Activated T-cell treated with anti-CD3 and anti-CD28 coated beads, Interleukin-2, amount 50 U/mL, for 72 hours (primary cell): ENCODE measurements at regions not wholly inside any gene's neighbourhood (a gene's known extent, or its start where the extent isn't known, plus 50 kb on each side); places are given as distances from the start of the nearest gene placed in this dataset.

Experiments
- ATAC-seq, 2 donors: fragments of 150-1000 bp; cut with Tn5 transposase; replicated peaks in 1 of 2; 2 replicates each; pipeline ENCODE4 v1.10.0; 2021; ENCODE audit warnings: moderate library complexity in 2 of 2, mild to moderate bottlenecking in 1 of 2
- DNase-seq, 2 donors: peaks; one replicate each; pipeline ENCODE4 v3.0.0; 2021 to 2022; ENCODE audit warnings: mixed read lengths in 1 of 2
- H3K27ac Mint-ChIP-seq: one replicate; pipeline ENCODE4 v1.8.0; 2022; ENCODE audit warnings: mild to moderate bottlenecking, moderate library complexity, mixed read lengths
- H3K27me3 Mint-ChIP-seq: one replicate; pipeline ENCODE4 v1.8.0; 2022; ENCODE audit warnings: low read depth, mixed read lengths
- H3K36me3 Mint-ChIP-seq, 2 donors: one replicate each; pipeline ENCODE4 v1.8.0; 2022; ENCODE audit warnings: mixed read lengths in 2 of 2, mild to moderate bottlenecking in 1 of 2; ENCODE audit not compliant: insufficient read depth in 2 of 2
- H3K4me1 Mint-ChIP-seq: one replicate; pipeline ENCODE4 v1.8.0; 2022; ENCODE audit warnings: low read depth, mixed read lengths
- H3K4me3 Mint-ChIP-seq, 2 donors: one replicate each; pipeline ENCODE4 v1.8.0; 2022; ENCODE audit warnings: mild to moderate bottlenecking in 2 of 2, mixed read lengths in 2 of 2, moderate library complexity in 2 of 2
- H3K9me3 Mint-ChIP-seq, 2 donors: one replicate each; pipeline ENCODE4 v1.8.0; 2022; ENCODE audit warnings: mixed read lengths in 2 of 2

- no peak overlapping the region for H3K27ac Mint-ChIP-seq
- peaks cover 48% of the 10 kb centered on the region for H3K27me3 Mint-ChIP-seq
- DNase-seq: no peak
- ATAC-seq: no peak
- H3K36me3 Mint-ChIP-seq: no peaks in the 10 kb centered on the region
- no peaks in the 10 kb centered on the region for H3K9me3 Mint-ChIP-seq
- peaks cover 13% of the 10 kb centered on the region for H3K4me1 Mint-ChIP-seq
- H3K4me3 Mint-ChIP-seq: no peak overlapping the region
These were observed 444.1 kb downstream of the BCOR start for GRCh38 chrX:39653691-39654090.

- no peak overlapping the region for H3K27ac Mint-ChIP-seq
- no peaks in the 10 kb centered on the region for H3K9me3 Mint-ChIP-seq
- peaks cover 48% of the 10 kb centered on the region for H3K27me3 Mint-ChIP-seq
- no peaks in the 10 kb centered on the region for H3K36me3 Mint-ChIP-seq
- DNase-seq (no peak), ATAC-seq (no peak)
- H3K4me3 Mint-ChIP-seq: no peak overlapping the region
- peaks cover 13% of the 10 kb centered on the region for H3K4me1 Mint-ChIP-seq
These were observed 443.4 kb downstream of the BCOR start for GRCh38 chrX:39654183-39654925.

GRCh38 chrX:39654952-39655351 is 442.8 kb downstream of the BCOR start:
- DNase-seq (no peak), ATAC-seq (no peak)
- Mint-ChIP-seq H3K4me3 (no peak overlapping the region), H3K9me3 (no peaks in the 10 kb centered on the region), H3K27me3 (peaks cover 48% of the 10 kb centered on the region), H3K27ac (no peak overlapping the region), H3K36me3 (no peaks in the 10 kb centered on the region), H3K4me1 (peaks cover 13% of the 10 kb centered on the region)

GRCh38 chrX:39661116-39661907 is 436.4 kb downstream of the BCOR start:
- DNase-seq (no peak), ATAC-seq (no peak)
- Mint-ChIP-seq H3K27me3 (peaks cover 2% of the 10 kb centered on the region), H3K27ac (no peak overlapping the region), H3K4me1 (no peaks in the 10 kb centered on the region), H3K9me3 (no peaks in the 10 kb centered on the region), H3K36me3 (no peaks in the 10 kb centered on the region), H3K4me3 (no peak overlapping the region)

- H3K27me3 Mint-ChIP-seq: peaks cover 16% of the 10 kb centered on the region
- no peaks in the 10 kb centered on the region for H3K36me3 Mint-ChIP-seq
- no peak overlapping the region for H3K27ac Mint-ChIP-seq
- H3K4me1 Mint-ChIP-seq: no peaks in the 10 kb centered on the region
- no peaks in the 10 kb centered on the region for H3K9me3 Mint-ChIP-seq
- ATAC-seq (no peak), DNase-seq (no peak)
- H3K4me3 Mint-ChIP-seq: no peak overlapping the region
These were observed 431.8 kb downstream of the BCOR start for GRCh38 chrX:39665830-39666518.

GRCh38 chrX:39667191-39667590 is 430.6 kb downstream of the BCOR start:
- H3K9me3 Mint-ChIP-seq: no peaks in the 10 kb centered on the region

GRCh38 chrX:39667736-39668482 is 429.8 kb downstream of the BCOR start:
- no peak for ATAC-seq
- peaks cover 0 to 3% of the 10 kb centered on the region in 2 donors for H3K9me3 Mint-ChIP-seq

More at GRCh38 chrX:39667191-39667590, 430.6 kb downstream of the BCOR start:
- Mint-ChIP-seq H3K36me3 (no peaks in the 10 kb centered on the region), H3K27ac (no peak overlapping the region), H3K4me3 (no peak overlapping the region), H3K4me1 (no peaks in the 10 kb centered on the region), H3K27me3 (peaks cover 24% of the 10 kb centered on the region)
- no peak for DNase-seq
- no peak for ATAC-seq

GRCh38 chrX:39669668-39670067 is 428.1 kb downstream of the BCOR start:
- H3K27ac Mint-ChIP-seq: no peak overlapping the region
- H3K36me3 Mint-ChIP-seq: no peaks in the 10 kb centered on the region
- no peak for ATAC-seq
- peaks cover 0 to 3% of the 10 kb centered on the region in 2 donors for H3K9me3 Mint-ChIP-seq
- no peaks in the 10 kb centered on the region for H3K4me1 Mint-ChIP-seq
- H3K4me3 Mint-ChIP-seq: no peak overlapping the region
- no peak for DNase-seq
- peaks cover 39% of the 10 kb centered on the region for H3K27me3 Mint-ChIP-seq

More at GRCh38 chrX:39667736-39668482, 429.8 kb downstream of the BCOR start:
- no peak for DNase-seq
- no peak overlapping the region for H3K27ac Mint-ChIP-seq
- no peaks in the 10 kb centered on the region for H3K4me1 Mint-ChIP-seq
- H3K4me3 Mint-ChIP-seq: no peak overlapping the region
- no peaks in the 10 kb centered on the region for H3K36me3 Mint-ChIP-seq
- H3K27me3 Mint-ChIP-seq: peaks cover 31% of the 10 kb centered on the region

- Mint-ChIP-seq H3K27me3 (peaks cover 39% of the 10 kb centered on the region), H3K4me1 (no peaks in the 10 kb centered on the region), H3K36me3 (no peaks in the 10 kb centered on the region), H3K4me3 (no peak overlapping the region), H3K9me3 (peaks cover 0 to 3% of the 10 kb centered on the region in 2 donors), H3K27ac (no peak overlapping the region)
- DNase-seq (no peak), ATAC-seq (no peak)
These were observed 427.5 kb downstream of the BCOR start for GRCh38 chrX:39670281-39670680.

- H3K9me3 Mint-ChIP-seq: peaks cover 0 to 3% of the 10 kb centered on the region in 2 donors
- H3K36me3 Mint-ChIP-seq: no peaks in the 10 kb centered on the region
- ATAC-seq (no peak), DNase-seq (no peak)
- no peak overlapping the region for H3K4me3 Mint-ChIP-seq
- H3K4me1 Mint-ChIP-seq: no peaks in the 10 kb centered on the region
- peaks cover 39% of the 10 kb centered on the region for H3K27me3 Mint-ChIP-seq
- H3K27ac Mint-ChIP-seq: no peak overlapping the region
These were observed 425.4 kb downstream of the BCOR start for GRCh38 chrX:39672405-39672804.

GRCh38 chrX:39674490-39675161 is 423.1 kb downstream of the BCOR start:
- peaks cover 32% of the 10 kb centered on the region for H3K27me3 Mint-ChIP-seq
- peaks cover 0 to 3% of the 10 kb centered on the region in 2 donors for H3K9me3 Mint-ChIP-seq
- H3K27ac Mint-ChIP-seq: no peak overlapping the region
- H3K4me3 Mint-ChIP-seq: no peak overlapping the region
- ATAC-seq (no peak), DNase-seq (no peak)
- H3K4me1 Mint-ChIP-seq: no peaks in the 10 kb centered on the region
- no peaks in the 10 kb centered on the region for H3K36me3 Mint-ChIP-seq

GRCh38 chrX:39675162-39675553 is 422.6 kb downstream of the BCOR start:
- H3K4me1 Mint-ChIP-seq: no peaks in the 10 kb centered on the region
- no peak overlapping the region for H3K27ac Mint-ChIP-seq
- no peaks in the 10 kb centered on the region for H3K36me3 Mint-ChIP-seq
- H3K27me3 Mint-ChIP-seq: peaks cover 29% of the 10 kb centered on the region
- H3K4me3 Mint-ChIP-seq: no peak overlapping the region
- no peak for DNase-seq
- ATAC-seq: no peak
- peaks cover 0 to 3% of the 10 kb centered on the region in 2 donors for H3K9me3 Mint-ChIP-seq
